ENCODE measurements at regions not wholly inside any gene's neighbourhood (a gene's known extent, or its start where the extent isn't known, plus 50 kb on each side); places are given as distances from the start of the nearest gene placed in this dataset.

DNA sequence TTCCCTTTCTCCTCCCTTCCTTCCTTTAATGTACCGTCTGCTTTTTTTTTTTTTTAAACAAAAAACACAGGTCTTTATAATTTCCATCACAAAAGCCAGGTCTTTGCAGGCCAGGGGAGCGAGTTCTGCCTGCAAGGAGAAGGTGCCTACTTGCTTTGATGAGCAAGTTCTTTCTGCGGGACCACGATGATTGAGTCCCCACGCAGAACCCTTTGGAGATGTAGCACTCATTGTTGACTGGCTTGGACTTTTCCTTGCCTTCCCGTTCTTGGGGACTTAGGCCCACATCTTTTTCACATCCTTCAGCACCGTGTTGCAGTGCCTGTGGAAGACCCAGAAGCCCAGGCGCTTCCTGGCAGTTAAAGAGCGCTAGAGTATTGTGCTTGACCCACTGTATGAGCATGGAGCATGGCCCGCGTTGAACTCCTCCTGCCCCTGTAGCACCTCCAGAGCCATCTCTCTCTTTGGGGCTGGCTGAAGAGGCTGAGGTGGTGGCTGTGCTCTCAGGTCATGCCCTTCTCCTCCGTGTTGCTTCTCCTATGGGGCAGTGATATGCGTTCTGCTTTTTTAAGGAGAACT, 177.6 kb downstream of the EXOC5 start:
- Histone ChIP-seq H3K27me3 (no peaks in the 10 kb centered on the region), H3K4me3 (ENCODE audit: low read depth in 1 of 2, low read length in 1 of 2) (no peak overlapping the region), H3K9me3 (no peaks in the 10 kb centered on the region), H3K27ac (no peak overlapping the region), H3K4me1 (ENCODE audit: control insufficient read depth in 1 of 2, insufficient read depth in 1 of 2, low read depth in 1 of 2, low read length in 1 of 2) (no peaks in the 10 kb centered on the region), H3K36me3 (no peaks in the 10 kb centered on the region)
- TF ChIP-seq CTCF (IDR thresholded peaks at IDR 0.05), result no peak

GRCh38 chr14:57089901-57090300, 178.8 kb downstream of the EXOC5 start:
- H3K9me3 ChIP-seq, result no peaks in the 10 kb centered on the region
- no peaks in the 10 kb centered on the region for H3K27me3 ChIP-seq
- H3K4me3 ChIP-seq (ENCODE audit: low read depth in 1 of 2, low read length in 1 of 2), result no peak overlapping the region
- TF ChIP-seq CTCF (IDR thresholded peaks at IDR 0.05), result no peak
- no peaks in the 10 kb centered on the region for H3K36me3 ChIP-seq
- no peak overlapping the region for H3K27ac ChIP-seq
- H3K4me1 ChIP-seq (ENCODE audit: control insufficient read depth in 1 of 2, insufficient read depth in 1 of 2, low read depth in 1 of 2, low read length in 1 of 2), result no peaks in the 10 kb centered on the region

GRCh38 chr14:57087841-57088240, 180.9 kb downstream of the EXOC5 start:
- Histone ChIP-seq H3K27ac (no peak overlapping the region), H3K27me3 (no peaks in the 10 kb centered on the region), H3K4me3 (ENCODE audit: low read depth in 1 of 2, low read length in 1 of 2) (no peak overlapping the region), H3K36me3 (no peaks in the 10 kb centered on the region), H3K9me3 (no peaks in the 10 kb centered on the region), H3K4me1 (ENCODE audit: control insufficient read depth in 1 of 2, insufficient read depth in 1 of 2, low read depth in 1 of 2, low read length in 1 of 2) (no peaks in the 10 kb centered on the region)
- no peak for TF ChIP-seq CTCF (IDR thresholded peaks at IDR 0.05)

GRCh38 chr14:57086271-57087162, 182.2 kb downstream of the EXOC5 start:
- Histone ChIP-seq H3K9me3 (no peaks in the 10 kb centered on the region), H3K36me3 (no peaks in the 10 kb centered on the region), H3K27ac (no peak overlapping the region), H3K4me1 (ENCODE audit: control insufficient read depth in 1 of 2, insufficient read depth in 1 of 2, low read depth in 1 of 2, low read length in 1 of 2) (no peaks in the 10 kb centered on the region), H3K27me3 (no peaks in the 10 kb centered on the region), H3K4me3 (ENCODE audit: low read depth in 1 of 2, low read length in 1 of 2) (no peak overlapping the region)
- no peak for TF ChIP-seq CTCF (IDR thresholded peaks at IDR 0.05)

DNA sequence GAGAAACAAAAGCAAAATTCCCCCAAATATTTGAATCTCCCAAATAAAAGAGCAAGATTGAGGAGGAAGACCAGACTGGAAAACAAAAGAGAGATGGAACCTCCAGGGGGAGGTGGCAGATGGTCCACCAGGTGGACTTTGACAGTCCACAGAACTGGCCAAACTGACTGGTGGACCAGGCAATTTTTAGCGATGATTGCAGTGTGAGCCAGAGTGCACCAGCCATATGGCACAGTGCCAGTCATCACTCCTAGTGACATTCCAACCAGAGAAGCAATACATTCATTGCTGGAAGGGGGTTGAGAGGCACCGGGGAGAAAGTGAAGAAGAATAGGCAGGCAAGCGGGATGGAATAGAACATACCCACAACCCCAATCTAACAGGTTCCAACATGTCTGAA, 182.9 kb downstream of the EXOC5 start:
- TF ChIP-seq CTCF (IDR thresholded peaks at IDR 0.05), result no peak
- no peaks in the 10 kb centered on the region for H3K9me3 ChIP-seq
- H3K4me1 ChIP-seq (ENCODE audit: control insufficient read depth in 1 of 2, insufficient read depth in 1 of 2, low read depth in 1 of 2, low read length in 1 of 2), result no peaks in the 10 kb centered on the region
- H3K4me3 ChIP-seq (ENCODE audit: low read depth in 1 of 2, low read length in 1 of 2), result no peak overlapping the region
- H3K36me3 ChIP-seq, result no peaks in the 10 kb centered on the region
- no peak overlapping the region for H3K27ac ChIP-seq
- H3K27me3 ChIP-seq, result no peaks in the 10 kb centered on the region

Measured in neutrophil (primary cell).